Left lung (tissue), 4 donors: ENCODE measurements at regions not wholly inside any gene's neighbourhood (a gene's known extent, or its start where the extent isn't known, plus 50 kb on each side); places are given as distances from the start of the nearest gene placed in this dataset.
"Not testable (repeated sequence)": the region's sequence is repeated elsewhere in the genome, so short reads cannot be mapped to it uniquely, and the experiment has no call there.

Experiments used
- ATAC-seq: fragments of 200-7000 bp; cut with Tn5 transposase; one replicate; pipeline ENCODE4 v1.9.1; 2020; ENCODE audit warnings: moderate library complexity
- DNase-seq, 4 donors: peaks; one replicate each; pipeline ENCODE4 v3.0.0-alpha.2; 2013 to 2020
- H3K27ac ChIP-seq, 2 donors: fragments of 200-600 bp; sonication (generic) in 1 of 2; one replicate each; pipeline versions ENCODE4 v1.5.0 to v1.8.0; 2020 to 2021
- H3K27me3 ChIP-seq, 2 donors: fragments of 200-600 bp; sonication (generic) in 1 of 2; one replicate each; pipeline versions ENCODE4 v1.5.0 to v1.8.0; 2020 to 2021
- H3K36me3 ChIP-seq, 2 donors: fragments of 200-600 bp; sonication (generic) in 1 of 2; one replicate each; pipeline versions ENCODE4 v1.5.0 to v1.8.0; 2020 to 2021
- H3K4me1 ChIP-seq, 2 donors: fragments of 200-600 bp; one replicate each; pipeline ENCODE4 v1.8.0; 2021
- H3K4me3 ChIP-seq, 2 donors: fragments of 200-600 bp; sonication (generic) in 1 of 2; one replicate each; pipeline versions ENCODE4 v1.5.0 to v1.8.0; 2020 to 2021; ENCODE audit warnings: mild to moderate bottlenecking in 1 of 2
- H3K9me3 ChIP-seq, 2 donors: fragments of 200-600 bp; sonication (generic) in 1 of 2; one replicate each; pipeline versions ENCODE4 v1.5.0 to v1.8.0; 2020 to 2021
- CTCF ChIP-seq, 2 donors: fragments of 200-600 bp; sonication (generic) in 1 of 2; IDR thresholded peaks; one replicate each; pipeline versions ENCODE4 v1.5.0 to v1.8.0; 2021; ENCODE audit warnings: antibody characterized with exemption in 2 of 2
- intact Hi-C, 2 donors: fragments of 100-400 bp; cut with DNase I; formaldehyde crosslinking; loops; one replicate each; pipeline versions ENCODE4 v1.11.2 to v1.14.2; 2022
- donor health status: DM: no; HTN: yes; CAD: no.
- donor health status: DM: no; HTN: no; CAD: no.

- intact Hi-C loops, result no loop called here
- peaks cover 0 to under 1% of the 10 kb centered on the region in 2 donors for H3K9me3 ChIP-seq
- no peaks in the 10 kb centered on the region for H3K4me1 ChIP-seq
- no peak for TF ChIP-seq CTCF (IDR thresholded peaks at IDR 0.05)
- ATAC-seq, result no peak
- no peaks in the 10 kb centered on the region for H3K36me3 ChIP-seq
- H3K4me3 ChIP-seq, result no peak overlapping the region
- DNase-seq, result no peak
- H3K27me3 ChIP-seq, result no peaks in the 10 kb centered on the region
- H3K27ac ChIP-seq, result no peak overlapping the region
These were observed 557.2 kb upstream of the GRIA3 start for GRCh38 chrX:122626871-122627270.

- Histone ChIP-seq H3K27ac (no peak overlapping the region), H3K9me3 (peaks cover 0 to 2% of the 10 kb centered on the region in 2 donors), H3K4me1 (no peaks in the 10 kb centered on the region), H3K27me3 (no peaks in the 10 kb centered on the region), H3K4me3 (no peak overlapping the region), H3K36me3 (no peaks in the 10 kb centered on the region)
- DNase-seq, result no peak
- intact Hi-C loops, result no loop called here
- ATAC-seq, result no peak
- TF ChIP-seq CTCF (IDR thresholded peaks at IDR 0.05), result no peak
These were observed 542.9 kb upstream of the GRIA3 start for GRCh38 chrX:122641136-122641535.

GRCh38 chrX:122641826-122642225 is 542.3 kb upstream of the GRIA3 start:
- Histone ChIP-seq H3K36me3 (no peaks in the 10 kb centered on the region), H3K4me1 (no peaks in the 10 kb centered on the region), H3K27me3 (no peaks in the 10 kb centered on the region), H3K9me3 (no peaks in the 10 kb centered on the region), H3K4me3 (no peak overlapping the region), H3K27ac (no peak overlapping the region)
- TF ChIP-seq CTCF (IDR thresholded peaks at IDR 0.05), result no peak
- DNase-seq (no peak), ATAC-seq (no peak)
- intact Hi-C loops, result no loop called here

GRCh38 chrX:122655256-122655655 is 528.8 kb upstream of the GRIA3 start:
- H3K4me3 ChIP-seq, ATAC-seq, H3K4me1 ChIP-seq, H3K36me3 ChIP-seq, DNase-seq, H3K9me3 ChIP-seq, H3K27me3 ChIP-seq, H3K27ac ChIP-seq, intact Hi-C loops: not testable (repeated sequence)

- DNase-seq, result no peak
- H3K4me3 ChIP-seq, result no peak overlapping the region
- intact Hi-C loops, result no loop called here
- no peaks in the 10 kb centered on the region for H3K9me3 ChIP-seq
- H3K4me1 ChIP-seq, result no peaks in the 10 kb centered on the region
- no peak overlapping the region for H3K27ac ChIP-seq
- no peak for ATAC-seq
- no peaks in the 10 kb centered on the region for H3K27me3 ChIP-seq
- no peaks in the 10 kb centered on the region for H3K36me3 ChIP-seq
- no peak for TF ChIP-seq CTCF (IDR thresholded peaks at IDR 0.05)
These were observed 517.5 kb upstream of the GRIA3 start for GRCh38 chrX:122666601-122667000.

- H3K4me3 ChIP-seq, result no peak overlapping the region
- H3K27me3 ChIP-seq, result no peaks in the 10 kb centered on the region
- H3K9me3 ChIP-seq, result no peaks in the 10 kb centered on the region
- DNase-seq, result no peak
- no peak for TF ChIP-seq CTCF (IDR thresholded peaks at IDR 0.05)
- no peaks in the 10 kb centered on the region for H3K36me3 ChIP-seq
- ATAC-seq, result no peak
- no peak overlapping the region for H3K27ac ChIP-seq
- no peaks in the 10 kb centered on the region for H3K4me1 ChIP-seq
- intact Hi-C loops, result no loop called here
These were observed 516.4 kb upstream of the GRIA3 start for GRCh38 chrX:122667667-122668066.
